ENCODE measurements at regions not wholly inside any gene's neighbourhood (a gene's known extent, or its start where the extent isn't known, plus 50 kb on each side); places are given as distances from the start of the nearest gene placed in this dataset.

- H3K4me3 ChIP-seq (ENCODE audit: low read depth in 1 of 2, low read length in 2 of 2): no peak overlapping the region
- no peak overlapping the region for H3K9ac ChIP-seq (ENCODE audit: low read length)
- H3K27ac ChIP-seq (ENCODE audit: low read depth, low read length): no peak overlapping the region
- no peaks in the 10 kb centered on the region for H3K36me3 ChIP-seq (ENCODE audit: insufficient read depth, low read length)
- H3K9me3 ChIP-seq (ENCODE audit: low read length): no peaks in the 10 kb centered on the region
- H3K4me1 ChIP-seq (ENCODE audit: insufficient read depth, low read length): no peaks in the 10 kb centered on the region
- no peaks in the 10 kb centered on the region for H3K27me3 ChIP-seq (ENCODE audit: control insufficient read depth in 1 of 2, insufficient read depth in 2 of 2, low read length in 2 of 2)
Measured at GRCh38 chrX:131709553-131709952, 165.7 kb downstream of the OR13H1 start.

DNA sequence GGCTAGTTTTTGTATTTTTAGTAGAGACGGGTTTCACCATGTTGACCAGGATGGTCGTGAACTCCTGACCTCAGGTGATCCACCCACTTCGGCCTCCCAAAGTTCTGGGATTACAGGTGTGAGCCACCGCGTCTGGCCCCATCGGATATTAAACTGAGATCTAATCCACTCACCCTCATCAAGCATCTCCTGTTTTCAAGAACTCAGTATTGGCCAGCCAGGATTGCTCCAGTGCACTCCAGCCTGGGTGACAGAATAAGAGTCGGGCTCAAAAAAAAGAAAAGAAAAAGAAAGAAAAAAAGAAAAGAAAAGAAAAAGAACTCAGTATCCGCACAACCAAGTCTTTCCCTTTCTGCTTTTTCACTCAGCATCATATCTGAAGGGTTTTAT lies 167.6 kb downstream of the OR13H1 start:
- H3K27me3 ChIP-seq (ENCODE audit: control insufficient read depth in 1 of 2, insufficient read depth in 2 of 2, low read length in 2 of 2): no peaks in the 10 kb centered on the region
- peak overlapping the region in 1 of 2 donors; percentile 28 for H3K4me3 ChIP-seq (ENCODE audit: low read depth in 1 of 2, low read length in 2 of 2)
- H3K36me3 ChIP-seq (ENCODE audit: insufficient read depth, low read length): no peaks in the 10 kb centered on the region
- H3K9me3 ChIP-seq (ENCODE audit: low read length): no peaks in the 10 kb centered on the region
- H3K27ac ChIP-seq (ENCODE audit: low read depth, low read length): no peak overlapping the region
- H3K9ac ChIP-seq (ENCODE audit: low read length): no peak overlapping the region
- no peaks in the 10 kb centered on the region for H3K4me1 ChIP-seq (ENCODE audit: insufficient read depth, low read length)

- H3K27ac ChIP-seq (ENCODE audit: low read depth, low read length): no peak overlapping the region
- no peak overlapping the region for H3K4me3 ChIP-seq (ENCODE audit: low read depth in 1 of 2, low read length in 2 of 2)
- no peaks in the 10 kb centered on the region for H3K4me1 ChIP-seq (ENCODE audit: insufficient read depth, low read length)
- H3K27me3 ChIP-seq (ENCODE audit: control insufficient read depth in 1 of 2, insufficient read depth in 2 of 2, low read length in 2 of 2): no peaks in the 10 kb centered on the region
- no peaks in the 10 kb centered on the region for H3K9me3 ChIP-seq (ENCODE audit: low read length)
- no peaks in the 10 kb centered on the region for H3K36me3 ChIP-seq (ENCODE audit: insufficient read depth, low read length)
- H3K9ac ChIP-seq (ENCODE audit: low read length): no peak overlapping the region
Measured at GRCh38 chrX:131723646-131724045, 179.8 kb downstream of the OR13H1 start.

GRCh38 chrX:131724292-131724691 lies 180.4 kb downstream of the OR13H1 start:
- H3K9ac ChIP-seq (ENCODE audit: low read length): no peak overlapping the region
- H3K9me3 ChIP-seq (ENCODE audit: low read length): no peaks in the 10 kb centered on the region
- H3K4me1 ChIP-seq (ENCODE audit: insufficient read depth, low read length): no peaks in the 10 kb centered on the region
- no peak overlapping the region for H3K4me3 ChIP-seq (ENCODE audit: low read depth in 1 of 2, low read length in 2 of 2)
- no peaks in the 10 kb centered on the region for H3K27me3 ChIP-seq (ENCODE audit: control insufficient read depth in 1 of 2, insufficient read depth in 2 of 2, low read length in 2 of 2)
- H3K27ac ChIP-seq (ENCODE audit: low read depth, low read length): no peak overlapping the region
- H3K36me3 ChIP-seq (ENCODE audit: insufficient read depth, low read length): no peaks in the 10 kb centered on the region

DNA sequence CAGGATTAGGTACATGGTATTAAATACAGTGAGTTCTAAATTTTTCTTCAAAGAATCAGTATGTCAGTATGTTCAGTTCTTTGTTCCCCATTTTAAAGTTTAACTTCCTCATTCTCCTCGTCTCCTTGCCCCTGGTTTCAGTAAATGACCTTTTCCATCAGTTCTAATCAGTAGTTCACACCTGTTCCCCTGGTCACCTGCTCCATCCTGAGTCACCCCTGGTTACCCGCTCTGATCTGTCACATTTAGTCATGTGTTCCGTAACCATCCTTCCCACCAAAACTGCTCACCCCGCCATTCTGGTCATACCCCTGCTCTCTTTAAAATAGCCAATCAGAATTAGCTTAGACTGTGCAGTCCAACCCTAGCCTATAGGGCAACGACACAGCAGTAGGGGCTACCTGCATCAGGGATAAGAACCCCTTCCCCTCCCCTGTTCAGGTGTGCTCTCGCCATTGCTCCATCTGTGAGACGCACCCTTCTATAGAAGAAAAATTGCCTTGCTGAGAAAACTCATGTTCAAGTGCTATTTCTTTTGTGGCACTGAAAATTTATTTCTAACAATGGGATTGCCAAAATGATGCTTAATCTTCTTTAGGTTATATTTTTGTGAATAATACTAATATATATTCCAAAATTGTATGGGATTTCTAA lies 181.3 kb downstream of the OR13H1 start:
- no peaks in the 10 kb centered on the region for H3K9me3 ChIP-seq (ENCODE audit: low read length)

DNA sequence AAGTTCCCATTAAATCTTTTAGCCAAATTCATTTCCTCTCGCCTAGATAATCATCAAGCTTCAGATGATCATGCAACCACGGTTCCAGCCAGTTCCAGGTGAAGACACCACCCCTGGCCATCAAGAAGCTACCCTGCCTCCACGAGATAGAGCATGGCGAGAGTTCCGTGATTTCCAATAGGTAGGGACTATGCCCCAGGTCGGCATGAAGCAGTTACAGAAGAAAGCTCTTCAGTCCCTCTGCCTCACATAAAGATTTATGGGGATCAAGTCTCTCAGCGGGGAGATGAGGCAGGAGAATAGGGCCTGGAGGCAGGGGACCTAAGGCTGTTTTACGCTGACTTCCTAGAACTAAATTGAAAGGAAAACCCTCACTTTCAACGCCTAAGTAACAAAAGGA lies 183.9 kb downstream of the OR13H1 start:
- peak overlapping the region in 1 of 2 donors; percentile 75 for H3K4me3 ChIP-seq (ENCODE audit: low read depth in 1 of 2, low read length in 2 of 2)
- H3K9me3 ChIP-seq (ENCODE audit: low read length): no peaks in the 10 kb centered on the region
- no peaks in the 10 kb centered on the region for H3K36me3 ChIP-seq (ENCODE audit: insufficient read depth, low read length)
- no peak overlapping the region for H3K9ac ChIP-seq (ENCODE audit: low read length)
- no peak overlapping the region for H3K27ac ChIP-seq (ENCODE audit: low read depth, low read length)
- H3K27me3 ChIP-seq (ENCODE audit: control insufficient read depth in 1 of 2, insufficient read depth in 2 of 2, low read length in 2 of 2): no peaks in the 10 kb centered on the region
- no peaks in the 10 kb centered on the region for H3K4me1 ChIP-seq (ENCODE audit: insufficient read depth, low read length)

More for the DNA sequence above, 181.3 kb downstream of the OR13H1 start:
- Histone ChIP-seq H3K4me3 (ENCODE audit: low read depth in 1 of 2, low read length in 2 of 2) (no peak overlapping the region), H3K9ac (ENCODE audit: low read length) (no peak overlapping the region), H3K27ac (ENCODE audit: low read depth, low read length) (no peak overlapping the region), H3K4me1 (ENCODE audit: insufficient read depth, low read length) (no peaks in the 10 kb centered on the region), H3K36me3 (ENCODE audit: insufficient read depth, low read length) (no peaks in the 10 kb centered on the region), H3K27me3 (ENCODE audit: control insufficient read depth in 1 of 2, insufficient read depth in 2 of 2, low read length in 2 of 2) (no peaks in the 10 kb centered on the region)

DNA sequence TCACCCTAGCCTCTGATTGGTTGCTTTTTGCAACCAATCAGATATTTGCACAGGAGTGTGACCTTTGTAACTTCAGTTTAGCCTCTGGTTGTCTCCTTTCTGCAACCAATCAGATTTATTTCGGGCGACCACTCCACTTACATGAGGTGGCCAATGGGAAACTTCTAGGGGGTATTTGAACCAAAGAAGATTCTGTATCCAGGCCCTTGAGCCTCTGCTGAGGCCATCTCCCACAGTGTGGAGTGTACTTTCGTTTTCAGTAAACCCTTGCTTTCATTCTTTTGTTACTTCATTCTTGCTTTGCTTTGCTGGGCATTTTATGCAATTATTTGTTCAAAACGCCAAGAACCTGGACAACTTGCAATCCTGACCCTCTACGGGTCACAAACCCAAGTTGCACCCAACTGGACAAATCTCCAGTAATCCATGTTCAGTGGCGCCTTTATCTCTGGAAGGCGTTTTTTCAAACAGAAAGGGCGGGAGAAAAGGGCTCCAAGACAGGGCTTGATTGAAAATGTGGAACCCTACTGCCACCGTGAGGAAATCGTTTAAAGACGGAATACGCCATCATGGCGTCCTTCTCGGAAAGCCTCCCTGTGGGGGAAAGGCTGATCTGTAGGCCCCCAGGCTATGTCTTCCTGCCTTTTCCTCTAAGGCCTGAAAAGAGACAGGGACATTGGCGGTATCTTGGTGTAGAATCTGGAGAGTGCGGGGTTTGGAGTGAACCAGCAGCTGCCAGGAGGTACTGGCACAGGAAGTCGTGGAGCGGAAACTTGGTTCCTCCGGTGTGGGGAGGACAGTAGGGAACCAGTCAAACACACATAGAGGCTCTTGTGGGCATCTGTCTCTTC lies 184.6 kb downstream of the OR13H1 start:
- no peaks in the 10 kb centered on the region for H3K27me3 ChIP-seq (ENCODE audit: control insufficient read depth in 1 of 2, insufficient read depth in 2 of 2, low read length in 2 of 2)
- H3K4me3 ChIP-seq (ENCODE audit: low read depth in 1 of 2, low read length in 2 of 2): peak overlapping the region; percentile 37 to 75
- peak overlapping the region; percentile 75 for H3K27ac ChIP-seq (ENCODE audit: low read depth, low read length)
- H3K9me3 ChIP-seq (ENCODE audit: low read length): no peaks in the 10 kb centered on the region
- H3K36me3 ChIP-seq (ENCODE audit: insufficient read depth, low read length): no peaks in the 10 kb centered on the region
- H3K4me1 ChIP-seq (ENCODE audit: insufficient read depth, low read length): no peaks in the 10 kb centered on the region
- H3K9ac ChIP-seq (ENCODE audit: low read length): peak overlapping the region; percentile 72

- peak overlapping the region; percentile 72 for H3K9ac ChIP-seq (ENCODE audit: low read length)
- H3K27me3 ChIP-seq (ENCODE audit: control insufficient read depth in 1 of 2, insufficient read depth in 2 of 2, low read length in 2 of 2): no peaks in the 10 kb centered on the region
- peak overlapping the region; percentile 75 for H3K27ac ChIP-seq (ENCODE audit: low read depth, low read length)
- no peaks in the 10 kb centered on the region for H3K9me3 ChIP-seq (ENCODE audit: low read length)
- peak overlapping the region; percentile 37 to 75 for H3K4me3 ChIP-seq (ENCODE audit: low read depth in 1 of 2, low read length in 2 of 2)
- H3K4me1 ChIP-seq (ENCODE audit: insufficient read depth, low read length): no peaks in the 10 kb centered on the region
- H3K36me3 ChIP-seq (ENCODE audit: insufficient read depth, low read length): no peaks in the 10 kb centered on the region
Measured at GRCh38 chrX:131729295-131729694, 185.4 kb downstream of the OR13H1 start.

- Histone ChIP-seq H3K9ac (ENCODE audit: low read length) (no peak overlapping the region), H3K4me1 (ENCODE audit: insufficient read depth, low read length) (no peaks in the 10 kb centered on the region), H3K27ac (ENCODE audit: low read depth, low read length) (peak overlapping the region; percentile 14), H3K9me3 (ENCODE audit: low read length) (no peaks in the 10 kb centered on the region), H3K27me3 (ENCODE audit: control insufficient read depth in 1 of 2, insufficient read depth in 2 of 2, low read length in 2 of 2) (no peaks in the 10 kb centered on the region), H3K4me3 (ENCODE audit: low read depth in 1 of 2, low read length in 2 of 2) (peak overlapping the region in 1 of 2 donors; percentile 51), H3K36me3 (ENCODE audit: insufficient read depth, low read length) (no peaks in the 10 kb centered on the region)
Measured at GRCh38 chrX:131734621-131735020, 190.7 kb downstream of the OR13H1 start.

GRCh38 chrX:131735127-131735526 lies 191.3 kb downstream of the OR13H1 start:
- Histone ChIP-seq H3K4me3 (ENCODE audit: low read depth in 1 of 2, low read length in 2 of 2) (peak overlapping the region in 1 of 2 donors; percentile 51), H3K36me3 (ENCODE audit: insufficient read depth, low read length) (no peaks in the 10 kb centered on the region), H3K27me3 (ENCODE audit: control insufficient read depth in 1 of 2, insufficient read depth in 2 of 2, low read length in 2 of 2) (no peaks in the 10 kb centered on the region), H3K9me3 (ENCODE audit: low read length) (no peaks in the 10 kb centered on the region), H3K9ac (ENCODE audit: low read length) (no peak overlapping the region), H3K4me1 (ENCODE audit: insufficient read depth, low read length) (no peaks in the 10 kb centered on the region), H3K27ac (ENCODE audit: low read depth, low read length) (peak overlapping the region; percentile 14)

DNA sequence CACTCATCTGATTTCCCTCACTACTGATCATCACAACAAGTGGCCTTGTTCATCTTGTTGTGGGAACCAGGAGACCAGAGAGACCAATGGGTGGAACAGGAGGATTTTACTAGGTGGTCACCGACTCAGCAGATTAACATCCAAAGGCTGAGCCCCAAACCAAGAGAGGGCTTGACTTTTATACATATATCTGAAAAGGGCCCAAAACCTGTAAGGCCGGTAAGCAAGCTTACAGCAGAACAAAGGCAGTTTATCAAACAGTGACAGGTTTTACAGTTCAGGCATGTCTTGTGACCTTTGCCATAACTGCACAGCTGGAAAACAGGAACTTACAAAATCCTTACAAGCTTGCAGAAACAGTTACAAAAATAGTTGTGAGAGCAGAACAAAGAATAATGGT lies 195.9 kb downstream of the OR13H1 start:
- Histone ChIP-seq H3K27ac (ENCODE audit: low read depth, low read length) (no peak overlapping the region), H3K4me1 (ENCODE audit: insufficient read depth, low read length) (no peaks in the 10 kb centered on the region), H3K9ac (ENCODE audit: low read length) (no peak overlapping the region), H3K9me3 (ENCODE audit: low read length) (no peaks in the 10 kb centered on the region), H3K4me3 (ENCODE audit: low read depth in 1 of 2, low read length in 2 of 2) (no peak overlapping the region), H3K36me3 (ENCODE audit: insufficient read depth, low read length) (no peaks in the 10 kb centered on the region), H3K27me3 (ENCODE audit: control insufficient read depth in 1 of 2, insufficient read depth in 2 of 2, low read length in 2 of 2) (no peaks in the 10 kb centered on the region)

All from muscle layer of colon (tissue), 2 donors.